OCI-LY1 (cell line): ENCODE measurements at regions not wholly inside any gene's neighbourhood (a gene's known extent, or its start where the extent isn't known, plus 50 kb on each side); places are given as distances from the start of the nearest gene placed in this dataset.

Experiments used
- CTCF ChIP-seq: fragments of 200-600 bp; sonication (generic), shearing (Covaris generic); IDR thresholded peaks from 2 replicates; pipeline ENCODE4 v1.5.1; 2017; ENCODE audit warnings: mild to moderate bottlenecking, antibody characterized with exemption, low read length, moderate library complexity, mixed read lengths
- EZH2 ChIP-seq: fragments of 200-600 bp; sonication (generic), shearing (Covaris generic); IDR thresholded peaks from 2 replicates; pipeline ENCODE4 v1.8.0; 2017; ENCODE audit warnings: borderline replicate concordance, mixed run types, mild to moderate bottlenecking, antibody characterized with exemption, low read length, moderate library complexity, mixed read lengths

- no peak for TF ChIP-seq EZH2
- TF ChIP-seq CTCF = no peak
These were observed 317.0 kb downstream of the GALR1 start for GRCh38 chr18:77566604-77567003.
